ENCODE measurements at regions not wholly inside any gene's neighbourhood (a gene's known extent, or its start where the extent isn't known, plus 50 kb on each side); places are given as distances from the start of the nearest gene placed in this dataset.

- TF ChIP-seq CTCF (IDR thresholded peaks at IDR 0.05) (no peak), POLR2A (IDR thresholded peaks at IDR 0.05) (no peak)
These were observed 599.8 kb upstream of the TMEM132C start for GRCh38 chr12:127667131-127667685.

Measured in heart left ventricle (tissue), 13 donors.